ENCODE measurements at regions not wholly inside any gene's neighbourhood (a gene's known extent, or its start where the extent isn't known, plus 50 kb on each side); places are given as distances from the start of the nearest gene placed in this dataset.

DNA sequence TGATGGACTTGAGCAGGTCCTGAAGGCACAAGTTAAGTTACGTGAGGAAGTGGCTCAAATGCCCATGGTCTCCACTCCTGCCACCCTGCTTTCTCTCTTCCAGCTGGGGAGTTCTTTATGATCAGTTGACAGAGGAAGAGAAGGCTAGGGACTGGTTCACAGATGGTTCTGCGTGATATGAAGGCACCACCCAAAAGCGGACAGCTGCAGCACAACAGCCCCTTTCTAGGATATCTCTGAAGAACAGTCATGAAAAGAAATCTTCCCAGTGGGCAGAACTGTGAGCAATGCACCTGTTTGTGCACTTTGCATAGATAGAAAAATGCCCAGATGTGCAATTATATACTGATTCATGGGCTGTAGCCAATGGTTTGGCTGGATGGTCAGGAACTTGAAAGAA lies 162.4 kb upstream of the FSCB start:
- intact Hi-C loops (cut with DNase I; ENCODE audit: low total_unique reads) = no loop called here
- H3K36me3 ChIP-seq = no peaks in the 10 kb centered on the region
- H3K4me1 ChIP-seq = no peaks in the 10 kb centered on the region
- peaks cover 0 to 23% (median 14%) of the 10 kb centered on the region in 4 donors for H3K9me3 ChIP-seq
- 92 to 100% (median 97%) methylated on average over 3 of the region's 3 CpGs for WGBS, 5 donors
- H3K27ac ChIP-seq = no peak overlapping the region
- no peak for DNase-seq
- H3K27me3 ChIP-seq = no peaks in the 10 kb centered on the region
- no peak for TF ChIP-seq EP300 (IDR thresholded peaks at IDR 0.05)
- no peak for TF ChIP-seq POLR2AphosphoS5 (IDR thresholded peaks at IDR 0.05)
- no peak overlapping the region for H3K4me3 ChIP-seq

- no peak for TF ChIP-seq POLR2A (IDR thresholded peaks at IDR 0.05)
- TF ChIP-seq, protein P1, sequence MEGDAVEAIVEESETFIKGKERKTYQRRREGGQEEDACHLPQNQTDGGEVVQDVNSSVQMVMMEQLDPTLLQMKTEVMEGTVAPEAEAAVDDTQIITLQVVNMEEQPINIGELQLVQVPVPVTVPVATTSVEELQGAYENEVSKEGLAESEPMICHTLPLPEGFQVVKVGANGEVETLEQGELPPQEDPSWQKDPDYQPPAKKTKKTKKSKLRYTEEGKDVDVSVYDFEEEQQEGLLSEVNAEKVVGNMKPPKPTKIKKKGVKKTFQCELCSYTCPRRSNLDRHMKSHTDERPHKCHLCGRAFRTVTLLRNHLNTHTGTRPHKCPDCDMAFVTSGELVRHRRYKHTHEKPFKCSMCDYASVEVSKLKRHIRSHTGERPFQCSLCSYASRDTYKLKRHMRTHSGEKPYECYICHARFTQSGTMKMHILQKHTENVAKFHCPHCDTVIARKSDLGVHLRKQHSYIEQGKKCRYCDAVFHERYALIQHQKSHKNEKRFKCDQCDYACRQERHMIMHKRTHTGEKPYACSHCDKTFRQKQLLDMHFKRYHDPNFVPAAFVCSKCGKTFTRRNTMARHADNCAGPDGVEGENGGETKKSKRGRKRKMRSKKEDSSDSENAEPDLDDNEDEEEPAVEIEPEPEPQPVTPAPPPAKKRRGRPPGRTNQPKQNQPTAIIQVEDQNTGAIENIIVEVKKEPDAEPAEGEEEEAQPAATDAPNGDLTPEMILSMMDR (IDR thresholded peaks at IDR 0.05) = no peak
- no peak for TF ChIP-seq POLR2AphosphoS5 (IDR thresholded peaks at IDR 0.05)
- no peak for TF ChIP-seq EP300 (IDR thresholded peaks at IDR 0.05)
- Histone ChIP-seq H3K36me3 (no peaks in the 10 kb centered on the region), H3K27me3 (no peaks in the 10 kb centered on the region), H3K4me1 (no peaks in the 10 kb centered on the region), H3K9me3 (no peaks in the 10 kb centered on the region), H3K4me3 (no peak overlapping the region), H3K27ac (no peak overlapping the region)
- intact Hi-C loops (cut with DNase I; ENCODE audit: low total_unique reads) = no loop called here
- DNase-seq = no peak
- 48 to 81% (median 69%) methylated on average over 1 of the region's 1 CpG for WGBS, 5 donors
These were observed 156.1 kb upstream of the FSCB start for GRCh38 chr14:44663136-44663535.

DNA sequence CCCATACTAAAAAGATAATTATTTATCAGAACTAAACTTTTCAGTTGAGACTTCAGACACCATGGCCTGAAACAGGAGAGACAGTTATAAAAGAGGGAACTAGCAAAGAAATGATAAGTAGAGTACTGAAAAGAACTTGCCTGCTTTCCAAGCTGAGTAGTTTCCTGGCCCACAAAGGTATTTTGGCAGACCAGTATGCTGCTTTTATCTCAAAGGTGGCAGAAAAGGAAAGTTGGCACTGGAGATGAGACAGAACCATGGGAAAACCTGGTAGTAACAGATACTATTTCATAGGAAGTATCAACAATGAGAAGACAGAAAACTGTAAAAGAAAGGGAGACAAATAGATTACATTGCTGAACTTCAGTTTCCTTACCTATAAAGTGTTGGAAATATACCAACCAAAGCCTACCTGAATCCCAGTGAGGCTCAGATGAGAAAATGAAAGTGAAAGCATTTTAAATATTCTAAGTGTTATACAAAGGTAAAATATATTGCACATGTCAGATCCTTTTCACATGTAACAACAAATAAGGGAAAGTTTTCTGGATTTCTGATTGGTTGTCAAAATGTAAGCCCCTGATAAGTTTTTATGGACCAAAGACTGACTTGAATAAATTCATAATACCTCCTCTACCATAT lies 155.3 kb upstream of the FSCB start:
- H3K27ac ChIP-seq = no peak overlapping the region
- no peaks in the 10 kb centered on the region for H3K9me3 ChIP-seq
- H3K4me3 ChIP-seq = no peak overlapping the region
- H3K36me3 ChIP-seq = no peaks in the 10 kb centered on the region
- no peaks in the 10 kb centered on the region for H3K27me3 ChIP-seq
- no peaks in the 10 kb centered on the region for H3K4me1 ChIP-seq
- intact Hi-C loops (cut with DNase I; ENCODE audit: low total_unique reads) = no loop called here
- TF ChIP-seq, protein P1 (IDR thresholded peaks at IDR 0.05) = no peak
- TF ChIP-seq EP300 (IDR thresholded peaks at IDR 0.05) = no peak
- TF ChIP-seq POLR2AphosphoS5 (IDR thresholded peaks at IDR 0.05) = no peak
- no peak for TF ChIP-seq POLR2A (IDR thresholded peaks at IDR 0.05)
- no peak for DNase-seq

DNA sequence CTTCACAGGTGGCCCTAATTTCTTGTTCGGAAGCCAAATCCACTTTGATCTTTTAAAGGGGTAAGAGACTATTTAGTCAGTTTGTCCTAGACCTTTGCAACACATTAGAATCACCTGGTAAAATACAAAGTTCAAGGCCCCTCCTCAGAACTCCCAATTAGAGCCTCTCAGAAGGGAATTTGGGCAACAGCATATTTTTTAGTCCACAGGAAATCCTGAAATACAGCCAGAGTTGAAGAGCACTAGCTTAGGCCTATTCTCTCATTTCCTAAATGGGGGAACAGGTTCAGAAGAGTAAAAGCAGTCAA lies 151.3 kb upstream of the FSCB start:
- H3K4me1 ChIP-seq = no peaks in the 10 kb centered on the region
- 32 to 67% (median 45%) methylated on average over 1 of the region's 1 CpG for WGBS, 5 donors
- no peak overlapping the region for H3K27ac ChIP-seq
- H3K27me3 ChIP-seq = no peaks in the 10 kb centered on the region
- no peak overlapping the region for H3K4me3 ChIP-seq
- no peak for DNase-seq
- no peaks in the 10 kb centered on the region for H3K9me3 ChIP-seq
- intact Hi-C loops (cut with DNase I; ENCODE audit: low total_unique reads) = no loop called here
- no peaks in the 10 kb centered on the region for H3K36me3 ChIP-seq
- no peak for TF ChIP-seq POLR2AphosphoS5 (IDR thresholded peaks at IDR 0.05)
- TF ChIP-seq, protein P1 (IDR thresholded peaks at IDR 0.05) = no peak
- no peak for TF ChIP-seq EP300 (IDR thresholded peaks at IDR 0.05)
- no peak for TF ChIP-seq POLR2A (IDR thresholded peaks at IDR 0.05)

GRCh38 chr14:44657696-44658388 lies 150.8 kb upstream of the FSCB start:
- no peaks in the 10 kb centered on the region for H3K36me3 ChIP-seq
- H3K4me3 ChIP-seq = no peak overlapping the region
- no peaks in the 10 kb centered on the region for H3K27me3 ChIP-seq
- TF ChIP-seq, protein P1 (IDR thresholded peaks at IDR 0.05) = no peak
- TF ChIP-seq POLR2AphosphoS5 (IDR thresholded peaks at IDR 0.05) (no peak), POLR2A (IDR thresholded peaks at IDR 0.05) (no peak), EP300 (IDR thresholded peaks at IDR 0.05) (no peak)
- H3K4me1 ChIP-seq = no peaks in the 10 kb centered on the region
- DNase-seq = peak in 1 of 2 donors; percentile 64
- intact Hi-C loops (cut with DNase I; ENCODE audit: low total_unique reads) = no loop called here
- H3K27ac ChIP-seq = no peak overlapping the region
- no peaks in the 10 kb centered on the region for H3K9me3 ChIP-seq
- 22 to 33% (median 29%) methylated on average over 3 of the region's 3 CpGs for WGBS, 5 donors
